Superior temporal gyrus (tissue), 1 donor: ENCODE measurements at regions not wholly inside any gene's neighbourhood (a gene's known extent, or its start where the extent isn't known, plus 50 kb on each side); places are given as distances from the start of the nearest gene placed in this dataset.
A peak's percentile ranks its signal among the peaks of the same experiment; 100 is the strongest.

ENCODE experiments used
- DNase-seq: peaks from one replicate; pipeline ENCODE4 v3.0.0-alpha.2; 2016; ENCODE audit errors: extremely low spot score

DNA sequence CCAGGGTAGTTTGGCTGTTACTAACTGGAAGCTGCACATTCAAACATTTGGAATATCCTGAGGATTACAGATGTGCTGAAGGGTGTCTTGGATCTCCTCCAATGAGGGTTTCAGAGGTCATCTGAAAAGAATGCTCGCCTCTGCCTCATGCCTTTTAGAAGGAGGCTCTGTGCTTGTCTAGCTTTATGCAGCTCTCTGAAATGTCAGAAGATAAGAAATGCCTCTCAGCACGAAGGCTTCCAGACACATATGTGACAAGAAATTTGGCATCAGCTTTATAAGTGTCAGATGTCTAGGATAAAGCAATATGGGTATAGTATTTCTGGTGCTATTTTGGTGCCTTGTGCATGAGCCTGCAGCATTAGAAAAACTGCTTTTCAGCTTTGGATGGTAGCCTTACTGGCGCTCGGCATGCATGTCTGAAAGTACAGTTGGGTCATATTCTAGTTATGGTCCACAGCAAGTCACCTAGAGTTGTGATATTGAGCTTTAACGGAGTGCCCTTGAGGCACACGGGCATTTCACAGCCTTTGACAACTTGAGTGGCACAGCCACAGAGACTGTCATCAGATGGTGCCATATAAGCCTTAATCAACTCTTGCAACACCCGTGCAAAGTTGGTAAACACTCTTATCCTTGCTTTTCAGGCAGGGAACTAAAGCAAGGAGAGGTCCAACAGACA, 70.8 kb upstream of the PGRMC2 start:
- no peak for DNase-seq

DNA sequence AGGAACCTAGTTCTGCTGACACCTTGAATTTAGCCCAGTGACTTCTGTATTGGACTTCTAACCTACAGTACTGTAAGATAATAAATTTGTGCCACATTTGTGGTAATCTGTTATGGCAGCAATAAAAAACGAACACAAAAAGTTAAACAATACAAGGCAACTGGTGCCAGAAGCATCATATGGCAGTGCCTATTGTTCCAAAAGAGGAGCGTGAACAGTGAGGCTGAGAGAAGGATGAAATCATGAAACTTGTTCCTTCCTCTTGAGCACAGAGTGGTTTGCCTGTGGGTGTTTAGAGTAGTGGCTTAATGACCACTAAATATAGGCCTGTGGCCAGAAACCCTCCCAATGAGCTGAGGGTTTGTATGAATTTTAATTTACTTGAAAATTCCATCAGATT, 69.7 kb upstream of the PGRMC2 start:
- peak; percentile 27 for DNase-seq

GRCh38 chr4:128355305-128355704, 67.7 kb upstream of the PGRMC2 start:
- DNase-seq, result no peak

DNA sequence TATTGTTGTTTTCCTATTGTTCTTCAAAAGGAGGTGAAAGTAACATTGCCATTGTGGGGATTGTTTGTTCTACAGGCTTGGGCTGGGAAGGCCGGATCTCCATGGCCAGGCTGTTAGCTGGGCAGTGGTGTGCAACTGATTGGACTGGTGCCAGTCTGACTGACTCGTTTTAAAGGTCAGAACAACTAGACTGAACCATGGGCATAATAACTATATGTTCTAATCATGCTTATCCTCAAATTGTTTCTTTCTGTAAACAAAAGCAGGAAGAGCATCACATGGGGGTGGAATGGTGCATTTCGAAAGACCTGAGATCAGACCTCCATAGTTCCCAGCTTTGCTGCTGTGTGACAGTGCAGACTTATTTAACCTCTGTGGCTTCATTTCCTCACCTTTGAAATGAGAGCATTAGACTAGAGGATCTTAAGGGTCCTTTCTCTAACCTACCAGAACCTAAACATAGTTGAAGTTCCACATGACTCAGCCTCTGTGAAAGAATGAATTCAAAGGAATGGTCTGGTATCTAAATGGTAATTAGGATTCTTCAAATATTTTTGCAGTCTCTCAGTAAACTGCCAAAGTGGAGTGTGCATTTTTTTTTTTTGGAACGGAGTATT, 66.7 kb upstream of the PGRMC2 start:
- DNase-seq, result no peak

- DNase-seq, result no peak
Measured at GRCh38 chr4:128353791-128354190, 66.2 kb upstream of the PGRMC2 start.

DNA sequence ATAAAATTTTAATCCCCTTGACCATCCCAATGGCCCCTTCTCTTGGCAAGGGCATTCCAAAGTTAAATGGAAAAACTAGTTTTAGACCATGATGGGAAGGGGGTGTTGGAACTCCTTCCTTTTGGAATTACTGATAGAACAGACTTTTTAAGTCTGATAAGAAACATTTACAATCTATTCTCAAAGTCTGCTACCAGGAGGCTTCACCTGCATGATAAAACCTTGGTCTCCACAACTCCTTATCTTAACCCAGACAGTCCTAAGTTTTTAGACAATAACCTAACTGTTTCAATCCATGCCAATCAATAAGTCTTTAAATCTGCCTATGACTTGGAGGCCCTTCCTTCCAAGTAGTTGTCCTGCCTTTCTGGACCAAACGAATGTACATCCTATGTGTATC, 63.9 kb upstream of the PGRMC2 start:
- DNase-seq, result no peak

GRCh38 chr4:128350449-128351045, 62.9 kb upstream of the PGRMC2 start:
- DNase-seq, result no peak

DNA sequence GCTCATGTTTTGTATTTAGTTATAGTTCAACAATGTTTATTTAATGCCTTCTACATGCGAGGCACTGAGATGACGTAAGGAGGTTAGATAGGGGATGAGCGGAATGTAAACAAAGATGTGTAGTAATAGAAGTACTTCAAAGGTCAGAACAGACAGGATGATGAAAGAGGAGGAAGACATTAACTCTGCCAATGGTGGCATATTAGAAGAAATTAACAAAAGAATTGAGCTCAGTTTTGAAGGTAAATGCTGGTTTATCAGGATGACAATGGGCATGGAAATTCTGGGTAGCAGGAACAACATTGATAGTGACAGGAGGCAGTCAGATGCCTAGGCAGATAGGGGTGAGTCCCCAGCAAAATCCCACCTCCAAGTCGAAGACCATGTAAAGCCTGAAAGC, 62.3 kb upstream of the PGRMC2 start:
- no peak for DNase-seq

- DNase-seq, result no peak
Measured at GRCh38 chr4:128347930-128348660, 60.5 kb upstream of the PGRMC2 start.

- no peak for DNase-seq
Measured at GRCh38 chr4:128347175-128347868, 59.7 kb upstream of the PGRMC2 start.

DNA sequence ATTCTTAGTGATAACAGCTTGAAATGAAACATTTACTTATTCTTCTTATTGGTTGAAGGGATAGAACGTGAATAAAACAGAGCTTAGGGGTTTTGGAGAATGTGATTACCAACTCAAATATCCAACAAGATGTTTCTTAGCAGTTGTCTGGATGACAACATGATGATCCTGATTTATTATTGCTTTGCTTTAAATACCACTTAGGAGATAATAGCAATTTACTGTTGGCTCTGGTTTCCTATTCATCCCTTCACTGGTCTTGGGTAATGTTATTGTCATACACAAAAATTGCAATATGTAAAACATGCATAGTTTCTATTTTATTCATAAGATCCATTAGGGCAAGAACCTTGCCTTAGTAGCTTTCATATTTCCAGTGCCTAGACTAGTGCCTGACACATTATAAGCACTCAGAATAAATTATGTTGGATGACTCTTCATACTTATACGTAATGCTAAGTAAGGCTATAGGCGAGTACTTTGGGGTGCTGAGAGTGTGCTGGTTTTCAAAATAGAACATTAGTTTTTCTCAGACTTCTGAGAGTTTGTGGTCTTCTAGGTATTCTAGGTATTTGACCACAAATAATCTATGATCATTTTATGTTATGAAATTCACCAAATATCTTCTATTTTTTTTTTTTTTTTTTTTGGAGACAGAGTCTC, 58.6 kb upstream of the PGRMC2 start:
- DNase-seq, result no peak

- DNase-seq, result no peak
Measured at GRCh38 chr4:128345650-128346049, 58.0 kb upstream of the PGRMC2 start.

DNA sequence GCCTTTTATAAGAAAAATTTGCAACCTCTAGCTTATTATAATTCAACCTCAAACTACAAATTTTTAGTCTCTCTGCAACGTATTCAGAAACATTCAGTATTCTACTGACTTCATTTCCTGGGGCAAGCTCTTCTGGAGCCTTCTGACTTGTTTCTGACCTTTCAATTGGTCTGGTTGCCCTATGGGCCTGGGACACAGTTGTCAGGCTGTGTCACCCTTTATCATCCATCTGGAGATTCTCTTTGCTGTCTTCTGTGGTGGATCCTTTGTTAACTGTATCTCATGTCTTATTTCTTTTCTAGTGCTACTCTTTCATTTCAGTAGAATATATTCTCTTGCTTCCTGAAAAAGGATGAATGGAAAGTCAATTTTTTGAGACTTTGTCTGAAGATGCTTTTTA, 55.1 kb upstream of the PGRMC2 start:
- no peak for DNase-seq

DNA sequence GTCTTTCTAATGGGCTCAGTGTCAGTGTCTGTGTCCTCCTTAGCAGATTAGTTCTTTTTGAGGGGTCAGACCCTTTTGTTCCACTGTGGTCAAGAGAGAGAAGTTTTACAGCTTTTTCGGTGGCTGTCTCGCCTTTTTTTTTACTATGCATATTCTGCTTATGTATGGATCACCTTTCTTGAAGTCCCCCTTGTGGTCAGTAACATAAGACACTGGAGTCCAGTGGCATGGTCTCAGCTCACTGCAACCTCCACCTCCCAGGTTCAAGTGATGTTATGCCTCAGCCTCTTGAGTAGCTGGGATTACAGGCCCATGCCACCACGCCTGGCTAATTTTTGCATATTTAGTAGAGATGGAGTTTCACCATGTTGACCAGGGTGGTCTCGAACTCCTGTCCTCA, 54.0 kb upstream of the PGRMC2 start:
- no peak for DNase-seq

GRCh38 chr4:128338634-128339355, 51.2 kb upstream of the PGRMC2 start:
- DNase-seq, result no peak

GRCh38 chr4:128337863-128338262, 50.2 kb upstream of the PGRMC2 start:
- DNase-seq, result no peak
